Astrocyte (in vitro differentiated cells and primary cell): ENCODE measurements at regions not wholly inside any gene's neighbourhood (a gene's known extent, or its start where the extent isn't known, plus 50 kb on each side); places are given as distances from the start of the nearest gene placed in this dataset.

Source experiments
- DNase-seq: peaks from one replicate; pipeline ENCODE4 v3.0.0-alpha.2; 2010; ENCODE audit warnings: low read depth
- FAIRE-seq: peaks from 2 replicates; lab custom pipeline; 2011; peaks lifted over from hg19 to GRCh38; lab: Jason Lieb, UNC
- H2AFZ ChIP-seq: 2 replicates; pipeline ENCODE4 v1.6.0; 2012; ENCODE audit warnings: low read depth, low read length, inconsistent platforms
- H3K27ac ChIP-seq: 2 replicates; pipeline ENCODE4 v1.5.1; 2011; ENCODE audit warnings: low read depth, low read length, inconsistent platforms
- H3K27me3 ChIP-seq: 2 replicates; pipeline ENCODE4 v1.6.0; 2011; ENCODE audit warnings: low read length, inconsistent platforms; ENCODE audit not compliant: insufficient read depth
- H3K36me3 ChIP-seq: 2 replicates; pipeline ENCODE4 v1.5.1; 2011; ENCODE audit warnings: low read length, inconsistent platforms; ENCODE audit not compliant: insufficient read depth
- H3K4me1 ChIP-seq: 2 replicates; pipeline ENCODE4 v1.5.1; 2011; ENCODE audit warnings: low read length, inconsistent platforms; ENCODE audit not compliant: insufficient read depth
- H3K4me2 ChIP-seq: 2 replicates; pipeline ENCODE4 v1.6.0; 2012; ENCODE audit warnings: low read length, inconsistent platforms
- H3K4me3 ChIP-seq: 2 replicates; pipeline ENCODE4 v1.5.1; 2011; ENCODE audit warnings: low read depth, mild to moderate bottlenecking, low read length, inconsistent platforms; ENCODE audit not compliant: insufficient read depth
- H3K79me2 ChIP-seq: 2 replicates; pipeline ENCODE4 v1.6.0; 2012; ENCODE audit warnings: mild to moderate bottlenecking, low read length, inconsistent platforms; ENCODE audit not compliant: insufficient read depth
- H3K9ac ChIP-seq: 2 replicates; pipeline ENCODE4 v1.6.0; 2012; ENCODE audit warnings: mild to moderate bottlenecking, low read length, inconsistent platforms
- H3K9me3 ChIP-seq: 2 replicates; pipeline ENCODE4 v1.5.1; 2012; ENCODE audit warnings: low read depth, mild to moderate bottlenecking, low read length, inconsistent platforms; ENCODE audit not compliant: insufficient read depth
- H4K20me1 ChIP-seq: 2 replicates; pipeline ENCODE4 v1.6.0; 2012; ENCODE audit warnings: low read length, inconsistent platforms; ENCODE audit not compliant: insufficient read depth
- H3K27ac Mint-ChIP-seq: one replicate; pipeline ENCODE4 v1.8.0; 2021; ENCODE audit warnings: mild to moderate bottlenecking, mixed read lengths; ENCODE audit not compliant: unreplicated experiment
- H3K27me3 Mint-ChIP-seq: one replicate; pipeline ENCODE4 v1.8.0; 2021; ENCODE audit warnings: low read depth, mixed read lengths; ENCODE audit not compliant: unreplicated experiment
- H3K36me3 Mint-ChIP-seq: one replicate; pipeline ENCODE4 v1.8.0; 2021; ENCODE audit warnings: low read depth, mixed read lengths; ENCODE audit not compliant: unreplicated experiment
- H3K4me1 Mint-ChIP-seq: one replicate; pipeline ENCODE4 v1.8.0; 2021; ENCODE audit warnings: low read depth, mixed read lengths; ENCODE audit not compliant: unreplicated experiment
- H3K4me3 Mint-ChIP-seq: one replicate; pipeline ENCODE4 v1.8.0; 2021; ENCODE audit warnings: mild to moderate bottlenecking, moderate library complexity, mixed read lengths; ENCODE audit not compliant: unreplicated experiment
- H3K9me3 Mint-ChIP-seq: one replicate; pipeline ENCODE4 v1.8.0; 2021; ENCODE audit warnings: mild to moderate bottlenecking, mixed read lengths; ENCODE audit not compliant: unreplicated experiment
- EZH2 ChIP-seq: IDR thresholded peaks from 2 replicates; pipeline ENCODE4 v1.6.1; 2012; ENCODE audit warnings: mild to moderate bottlenecking, low read length, inconsistent platforms; ENCODE audit not compliant: insufficient read depth
- TF ChIP-seq, protein P1 (sequence below): IDR thresholded peaks from 2 replicates; pipeline ENCODE4 v1.5.1; 2011; ENCODE audit warnings: low read depth, mild to moderate bottlenecking, inconsistent platforms, low read length, moderate library complexity; ENCODE audit not compliant: insufficient read depth

DNA sequence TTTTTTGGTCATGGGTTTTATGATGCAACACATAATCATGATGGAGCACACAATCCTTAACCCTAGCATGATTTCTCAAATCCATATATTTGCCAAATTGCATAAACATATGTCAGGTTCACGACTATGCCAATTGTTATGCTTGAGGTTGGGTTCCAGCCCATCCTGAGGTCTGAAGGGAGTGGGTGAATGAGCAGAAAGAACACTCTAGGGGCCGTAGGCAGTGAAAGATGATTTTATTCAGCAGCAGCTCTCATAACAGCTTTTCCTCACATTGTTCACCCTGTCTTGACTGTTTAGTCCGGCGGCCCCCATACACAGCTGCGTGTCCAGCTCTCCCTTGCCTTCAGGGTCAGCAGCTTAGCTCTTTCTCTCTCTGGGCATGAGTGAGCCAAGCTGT is 627.7 kb downstream of the PLA2G4A start:
- no peak overlapping the region for H3K27ac ChIP-seq
- no peaks in the 10 kb centered on the region for H3K36me3 Mint-ChIP-seq
- no peaks in the 10 kb centered on the region for H3K79me2 ChIP-seq
- H3K36me3 ChIP-seq = no peaks in the 10 kb centered on the region
- H3K4me1 Mint-ChIP-seq = peaks cover 6% of the 10 kb centered on the region
- H3K27me3 ChIP-seq = no peaks in the 10 kb centered on the region
- no peaks in the 10 kb centered on the region for H3K27me3 Mint-ChIP-seq
- FAIRE-seq (no peak), DNase-seq (no peak)
- no peak overlapping the region for H3K9ac ChIP-seq
- H3K9me3 ChIP-seq = no peaks in the 10 kb centered on the region
- H3K27ac Mint-ChIP-seq = no peak overlapping the region
- no peaks in the 10 kb centered on the region for H3K9me3 Mint-ChIP-seq
- H3K4me2 ChIP-seq = no peak overlapping the region
- TF ChIP-seq, protein P1, sequence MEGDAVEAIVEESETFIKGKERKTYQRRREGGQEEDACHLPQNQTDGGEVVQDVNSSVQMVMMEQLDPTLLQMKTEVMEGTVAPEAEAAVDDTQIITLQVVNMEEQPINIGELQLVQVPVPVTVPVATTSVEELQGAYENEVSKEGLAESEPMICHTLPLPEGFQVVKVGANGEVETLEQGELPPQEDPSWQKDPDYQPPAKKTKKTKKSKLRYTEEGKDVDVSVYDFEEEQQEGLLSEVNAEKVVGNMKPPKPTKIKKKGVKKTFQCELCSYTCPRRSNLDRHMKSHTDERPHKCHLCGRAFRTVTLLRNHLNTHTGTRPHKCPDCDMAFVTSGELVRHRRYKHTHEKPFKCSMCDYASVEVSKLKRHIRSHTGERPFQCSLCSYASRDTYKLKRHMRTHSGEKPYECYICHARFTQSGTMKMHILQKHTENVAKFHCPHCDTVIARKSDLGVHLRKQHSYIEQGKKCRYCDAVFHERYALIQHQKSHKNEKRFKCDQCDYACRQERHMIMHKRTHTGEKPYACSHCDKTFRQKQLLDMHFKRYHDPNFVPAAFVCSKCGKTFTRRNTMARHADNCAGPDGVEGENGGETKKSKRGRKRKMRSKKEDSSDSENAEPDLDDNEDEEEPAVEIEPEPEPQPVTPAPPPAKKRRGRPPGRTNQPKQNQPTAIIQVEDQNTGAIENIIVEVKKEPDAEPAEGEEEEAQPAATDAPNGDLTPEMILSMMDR = no peak
- TF ChIP-seq EZH2 = no peak
- no peak overlapping the region for H3K4me3 ChIP-seq
- no peak overlapping the region for H2AFZ ChIP-seq
- H3K4me1 ChIP-seq = no peaks in the 10 kb centered on the region
- no peaks in the 10 kb centered on the region for H4K20me1 ChIP-seq
- H3K4me3 Mint-ChIP-seq = no peak overlapping the region

- FAIRE-seq (no peak), DNase-seq (no peak)
- Histone ChIP-seq H2AFZ (no peak overlapping the region), H4K20me1 (no peaks in the 10 kb centered on the region), H3K4me2 (no peak overlapping the region), H3K9me3 (peaks cover 4% of the 10 kb centered on the region), H3K4me3 (no peak overlapping the region), H3K36me3 (no peaks in the 10 kb centered on the region), H3K27me3 (no peaks in the 10 kb centered on the region), H3K9ac (no peak overlapping the region), H3K79me2 (no peaks in the 10 kb centered on the region), H3K4me1 (no peaks in the 10 kb centered on the region), H3K27ac (no peak overlapping the region)
- Mint-ChIP-seq H3K4me3 (no peak overlapping the region), H3K27me3 (no peaks in the 10 kb centered on the region), H3K4me1 (no peaks in the 10 kb centered on the region), H3K9me3 (peaks cover 8% of the 10 kb centered on the region), H3K27ac (no peak overlapping the region), H3K36me3 (peaks cover 3% of the 10 kb centered on the region)
- TF ChIP-seq EZH2 = no peak
Measured at GRCh38 chr1:187460093-187460492, 631.3 kb downstream of the PLA2G4A start.

DNA sequence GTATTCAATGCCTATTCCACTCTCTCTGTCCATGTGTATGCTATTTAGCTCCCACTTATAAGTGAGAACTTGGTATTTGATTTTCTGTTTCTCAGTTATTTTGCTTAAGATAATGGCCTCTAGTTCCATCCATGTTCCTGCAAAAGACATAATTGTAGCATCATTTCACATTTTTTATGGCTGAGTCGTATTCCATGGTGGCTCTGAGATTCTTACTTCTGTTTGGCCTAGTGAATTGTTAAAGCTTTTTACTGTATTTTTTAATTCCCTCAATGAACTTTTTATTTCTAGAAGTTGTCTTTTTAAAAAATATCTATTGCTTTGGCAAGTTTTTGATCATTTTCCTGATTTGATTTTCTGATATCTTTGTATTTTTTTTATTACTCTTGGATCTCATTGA is 635.6 kb downstream of the PLA2G4A start:
- no peaks in the 10 kb centered on the region for H3K27me3 Mint-ChIP-seq
- no peak overlapping the region for H3K27ac ChIP-seq
- H3K36me3 ChIP-seq = no peaks in the 10 kb centered on the region
- no peaks in the 10 kb centered on the region for H3K27me3 ChIP-seq
- H3K36me3 Mint-ChIP-seq = peaks cover 3% of the 10 kb centered on the region
- DNase-seq (no peak), FAIRE-seq (no peak)
- TF ChIP-seq EZH2 = no peak
- TF ChIP-seq, protein P1 = no peak
- no peak overlapping the region for H2AFZ ChIP-seq
- no peak overlapping the region for H3K4me3 ChIP-seq
- H3K9ac ChIP-seq = no peak overlapping the region
- no peaks in the 10 kb centered on the region for H3K4me1 Mint-ChIP-seq
- H3K4me3 Mint-ChIP-seq = no peak overlapping the region
- no peaks in the 10 kb centered on the region for H3K4me1 ChIP-seq
- no peaks in the 10 kb centered on the region for H4K20me1 ChIP-seq
- no peak overlapping the region for H3K4me2 ChIP-seq
- peaks cover 11% of the 10 kb centered on the region for H3K9me3 Mint-ChIP-seq
- H3K9me3 ChIP-seq = peaks cover 9% of the 10 kb centered on the region
- no peaks in the 10 kb centered on the region for H3K79me2 ChIP-seq
- H3K27ac Mint-ChIP-seq = no peak overlapping the region
